ENCODE measurements at regions not wholly inside any gene's neighbourhood (a gene's known extent, or its start where the extent isn't known, plus 50 kb on each side); places are given as distances from the start of the nearest gene placed in this dataset.

GRCh38 chr1:37270639-37271038, 203.7 kb upstream of the ZC3H12A start:
- TF ChIP-seq CTCF (IDR thresholded peaks at IDR 0.05) (no peak), POLR2A (IDR thresholded peaks at IDR 0.05) (no peak), POLR2AphosphoS5 (IDR thresholded peaks at IDR 0.05) (no peak)
